HG02763 (cell line): ENCODE measurements at regions not wholly inside any gene's neighbourhood (a gene's known extent, or its start where the extent isn't known, plus 50 kb on each side); places are given as distances from the start of the nearest gene placed in this dataset.
"Not testable (repeated sequence)": the region's sequence is repeated elsewhere in the genome, so short reads cannot be mapped to it uniquely, and the experiment has no call there.

Experiments used
- ATAC-seq: cut with Tn5 transposase; IDR thresholded peaks from one replicate; pipeline ENCODE4 v1.9.1; 2021; ENCODE audit warnings: mild to moderate bottlenecking, moderate library complexity; ENCODE audit not compliant: unreplicated experiment

- no peak for ATAC-seq
These were observed 131.3 kb upstream of the MTHFD1L start for GRCh38 chr6:150734235-150734634.

DNA sequence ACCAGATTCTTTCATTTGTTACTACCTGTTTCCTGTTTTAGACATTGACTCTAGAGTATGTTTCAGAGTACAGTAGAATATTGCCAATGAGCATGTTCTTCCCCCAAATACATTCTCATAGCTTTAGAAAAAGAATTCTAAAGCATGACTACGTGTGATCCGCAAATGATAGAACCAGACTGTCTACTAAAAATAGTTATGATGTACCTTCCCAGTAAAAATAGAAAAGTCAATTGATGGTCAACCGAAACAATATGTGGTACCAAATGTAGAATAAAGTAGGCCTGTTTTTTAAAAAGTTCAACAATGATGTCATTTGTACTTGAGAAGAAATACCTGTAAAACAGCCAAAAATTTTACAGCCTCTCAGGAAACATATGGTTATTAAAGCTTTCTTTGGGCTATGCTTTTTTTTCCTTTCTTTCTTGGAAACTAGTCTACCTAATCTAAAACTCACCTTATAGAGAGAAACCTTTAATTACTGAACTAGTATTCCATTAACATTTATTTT, 130.1 kb upstream of the MTHFD1L start:
- ATAC-seq: no peak

DNA sequence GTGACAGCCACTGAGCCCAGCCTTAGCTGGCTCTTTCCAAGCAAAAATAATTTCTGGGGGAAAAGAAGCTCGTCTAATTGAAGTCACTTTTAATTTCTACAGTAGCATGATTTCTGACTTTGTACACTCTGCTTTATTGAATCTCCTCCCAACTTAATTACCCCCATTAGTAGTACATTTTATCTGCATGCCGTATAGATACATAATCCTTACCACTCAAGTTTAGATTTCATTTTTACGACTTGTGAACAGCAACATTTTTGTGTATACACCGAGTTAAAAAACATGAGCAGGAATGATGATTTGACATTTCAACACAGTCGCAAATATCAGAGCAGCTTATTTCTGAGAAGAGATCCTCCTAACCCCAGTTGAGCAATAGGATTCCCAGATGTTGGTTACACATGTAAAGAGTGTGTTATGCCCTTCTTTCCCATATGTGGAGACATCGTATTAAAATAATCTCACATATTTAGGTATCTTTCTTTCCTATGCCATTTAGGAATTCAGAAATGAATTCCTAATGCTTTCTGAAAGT, 127.3 kb upstream of the MTHFD1L start:
- no peak for ATAC-seq

- no peak for ATAC-seq
These were observed 125.7 kb upstream of the MTHFD1L start for GRCh38 chr6:150739711-150740349.

GRCh38 chr6:150740453-150740852, 125.0 kb upstream of the MTHFD1L start:
- ATAC-seq: no peak

DNA sequence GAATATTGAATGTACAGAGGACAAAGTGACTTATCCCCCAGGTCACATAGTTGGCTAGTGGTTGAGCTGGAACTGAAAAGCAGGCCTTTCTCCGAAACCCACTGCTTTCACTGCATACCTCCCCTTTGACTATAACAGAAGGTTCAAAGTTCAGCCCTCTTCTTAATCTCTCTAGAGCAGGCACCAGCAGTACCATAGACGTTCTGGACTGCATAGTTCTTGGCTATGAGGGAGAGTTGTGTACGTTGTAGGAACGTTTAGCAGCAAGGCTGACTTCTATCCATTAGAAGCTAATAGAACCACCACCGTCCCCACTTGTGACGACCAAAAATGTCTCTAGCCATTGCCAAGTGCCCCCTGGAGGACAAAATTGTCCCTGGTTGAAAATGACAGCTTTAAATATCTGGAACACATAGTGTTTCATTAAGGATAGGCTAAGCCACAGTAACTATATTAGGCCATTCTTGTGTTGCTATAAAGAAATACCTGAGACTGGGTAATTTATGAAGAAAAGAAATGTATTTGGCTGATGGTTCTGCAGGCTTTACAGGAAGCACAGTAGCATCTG, 123.8 kb upstream of the MTHFD1L start:
- no peak for ATAC-seq

DNA sequence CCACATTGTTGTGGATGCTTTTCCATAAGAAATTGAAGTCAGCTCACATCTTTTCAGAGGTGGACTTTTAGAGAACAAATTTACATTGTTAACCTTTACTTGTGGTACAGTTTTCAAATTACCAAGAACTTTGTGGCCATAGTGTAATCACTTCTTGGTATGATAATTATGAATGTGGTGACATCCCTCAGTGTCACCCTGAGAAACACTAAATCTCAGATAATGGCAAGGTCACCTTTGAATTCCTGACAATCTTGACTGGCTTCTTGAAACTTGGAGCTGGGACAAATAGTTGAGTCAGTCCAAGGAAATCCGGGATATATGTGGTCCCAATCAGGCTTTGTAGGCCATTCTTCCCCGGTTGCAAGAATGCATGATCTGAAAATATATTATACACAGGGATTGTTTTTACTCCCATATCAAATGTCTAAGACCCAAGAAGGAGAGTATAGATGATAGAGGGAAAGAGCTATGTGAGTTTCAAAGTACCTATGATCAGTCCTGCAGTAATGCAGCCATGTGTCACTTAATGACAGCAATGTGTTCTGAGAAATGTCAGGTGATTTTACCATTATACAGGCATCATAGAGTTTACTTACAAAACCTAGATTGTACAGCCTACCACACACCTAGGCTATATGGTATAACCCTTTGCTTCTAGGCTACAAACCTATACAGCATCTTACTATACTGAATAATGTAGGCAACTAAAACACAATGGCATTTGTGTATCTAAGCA, 120.8 kb upstream of the MTHFD1L start:
- no peak for ATAC-seq

DNA sequence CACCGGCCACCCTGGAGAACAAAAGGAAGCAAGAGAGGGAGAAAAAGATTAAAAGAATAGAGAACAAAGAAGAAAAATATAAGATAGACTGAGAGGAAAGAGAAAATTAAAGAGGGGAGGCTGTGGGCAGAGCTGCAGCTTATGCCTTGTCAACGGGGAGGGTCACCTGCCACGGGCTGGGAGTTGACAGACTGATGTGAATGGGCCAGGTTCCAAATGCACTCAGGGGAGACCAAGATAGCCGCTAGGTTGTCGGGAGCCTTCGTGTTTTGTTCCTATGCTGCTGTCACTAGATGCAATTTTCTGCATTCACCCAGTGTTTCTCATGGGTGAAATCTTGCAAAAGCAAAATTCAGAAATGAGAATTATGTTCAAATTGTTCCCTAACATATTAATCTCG, 119.6 kb upstream of the MTHFD1L start:
- no peak for ATAC-seq

DNA sequence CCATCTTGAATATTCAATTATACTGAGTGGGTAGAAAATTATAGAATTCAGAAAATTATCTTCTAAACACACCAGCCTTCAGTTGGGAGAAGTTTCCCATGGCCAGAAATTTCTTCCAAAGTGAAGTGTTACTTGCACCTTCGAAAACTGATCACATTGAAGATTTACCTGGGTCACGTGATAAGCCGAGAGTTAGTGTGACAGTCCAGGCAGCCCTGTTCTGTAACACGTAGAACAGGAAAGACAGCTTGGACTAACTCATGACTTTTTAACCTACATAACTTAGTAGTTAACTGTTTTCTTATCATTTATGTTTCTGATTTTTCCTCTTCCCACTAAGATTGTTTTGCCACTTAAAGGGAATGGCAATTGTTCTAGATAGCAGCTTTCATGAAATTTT, 118.3 kb upstream of the MTHFD1L start:
- ATAC-seq: no peak

- no peak for ATAC-seq
These were observed 116.3 kb upstream of the MTHFD1L start for GRCh38 chr6:150749091-150749670.

GRCh38 chr6:150751296-150751695, 114.2 kb upstream of the MTHFD1L start:
- no peak for ATAC-seq

DNA sequence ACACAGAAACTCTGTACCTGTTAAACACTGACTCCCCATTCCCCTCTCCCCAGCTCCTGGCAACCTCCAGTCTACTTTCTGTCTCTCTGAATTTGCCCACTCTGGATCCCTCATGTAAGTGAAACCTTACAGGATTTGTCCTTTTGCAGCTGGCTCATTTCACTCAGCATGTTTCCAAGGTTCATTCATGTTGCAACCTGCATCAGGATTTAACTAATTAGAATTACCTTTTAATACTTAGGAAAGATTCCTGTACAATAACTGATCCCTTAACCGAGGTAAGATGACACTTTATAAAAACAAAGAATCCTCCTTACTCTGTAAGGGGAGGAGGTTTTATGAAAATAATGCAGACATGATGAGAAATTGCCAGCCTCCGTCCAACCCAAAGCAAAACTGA, 113.1 kb upstream of the MTHFD1L start:
- ATAC-seq: no peak

- no peak for ATAC-seq
These were observed 112.0 kb upstream of the MTHFD1L start for GRCh38 chr6:150753371-150754064.

DNA sequence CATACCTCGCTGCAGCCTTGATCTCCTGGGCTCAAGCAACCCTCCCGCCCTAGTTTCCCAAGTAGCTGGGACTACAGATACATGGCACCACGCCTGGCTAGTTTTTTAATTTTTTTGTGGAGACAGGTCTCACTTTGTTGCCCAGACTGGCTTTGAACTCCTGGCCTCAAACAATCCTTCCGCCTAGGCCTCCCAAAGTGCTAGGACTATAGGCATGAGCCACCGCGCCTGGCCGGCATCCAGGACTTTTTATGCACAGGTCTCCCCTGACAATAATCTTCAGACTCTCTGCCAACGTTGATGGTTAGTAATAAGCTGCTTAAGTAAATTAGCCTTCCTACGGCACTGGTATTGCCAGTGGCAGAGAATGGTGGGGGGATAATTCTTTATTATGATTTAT, 110.5 kb upstream of the MTHFD1L start:
- no peak for ATAC-seq

GRCh38 chr6:150755524-150755923, 110.0 kb upstream of the MTHFD1L start:
- ATAC-seq: no peak

- ATAC-seq: no peak
These were observed 109.3 kb upstream of the MTHFD1L start for GRCh38 chr6:150756173-150756572.

GRCh38 chr6:150757807-150758206, 107.7 kb upstream of the MTHFD1L start:
- not testable (repeated sequence) for ATAC-seq

GRCh38 chr6:150759483-150759882, 106.0 kb upstream of the MTHFD1L start:
- no peak for ATAC-seq

GRCh38 chr6:150761771-150762170, 103.7 kb upstream of the MTHFD1L start:
- no peak for ATAC-seq

DNA sequence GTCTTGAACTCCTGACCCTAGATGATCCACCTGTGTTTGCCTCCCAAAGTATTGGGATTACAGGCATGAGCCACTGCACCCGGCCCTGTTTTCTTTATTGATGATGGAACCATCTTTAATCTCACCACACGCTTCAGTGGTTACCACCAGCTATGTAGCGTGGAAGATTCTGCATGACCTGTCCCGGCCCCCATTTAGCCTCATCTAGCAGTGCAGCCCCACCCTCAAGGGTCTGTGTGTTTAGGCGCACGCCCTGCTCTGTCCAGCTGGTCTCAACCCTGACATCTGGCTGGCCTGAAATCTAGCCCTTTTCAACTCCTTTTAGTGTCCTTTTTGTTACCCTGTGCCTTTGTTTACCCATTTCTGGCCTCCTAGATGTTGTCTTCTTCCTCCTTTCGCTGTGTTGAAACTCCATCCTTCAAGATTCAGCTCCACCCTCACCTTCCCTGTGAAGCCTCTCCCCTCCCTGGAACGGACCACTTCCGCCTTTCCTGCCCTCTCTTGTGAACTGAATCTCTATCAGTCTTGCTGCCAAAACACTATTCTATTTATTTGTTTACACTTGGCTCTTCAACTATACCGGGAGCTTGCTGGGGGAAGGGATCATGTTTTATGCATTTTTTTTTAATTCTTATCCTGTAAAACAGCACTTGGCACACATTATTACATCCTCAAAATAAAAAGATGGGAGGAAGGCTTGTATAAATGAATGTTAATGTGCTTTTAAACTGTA, 101.0 kb upstream of the MTHFD1L start:
- no peak for ATAC-seq
